HUES64 (cell line): ENCODE measurements at regions not wholly inside any gene's neighbourhood (a gene's known extent, or its start where the extent isn't known, plus 50 kb on each side); places are given as distances from the start of the nearest gene placed in this dataset.
"Not testable (repeated sequence)": the region's sequence is repeated elsewhere in the genome, so short reads cannot be mapped to it uniquely, and the experiment has no call there.

Experiments used
- H3K27ac ChIP-seq: 2 replicates; pipeline ENCODE4 v1.7.0; 2013; ENCODE audit warnings: low read depth, low read length, inconsistent platforms
- H3K27me3 ChIP-seq: 2 replicates; pipeline ENCODE4 v1.6.1; 2013; ENCODE audit warnings: mild to moderate bottlenecking, low read length; ENCODE audit not compliant: insufficient read depth
- H3K36me3 ChIP-seq: 2 replicates; pipeline ENCODE4 v1.6.1; 2013; ENCODE audit warnings: mild to moderate bottlenecking, low read length; ENCODE audit not compliant: insufficient read depth
- H3K4me1 ChIP-seq: 2 replicates; pipeline ENCODE4 v1.6.1; 2013; ENCODE audit warnings: mild to moderate bottlenecking, low read length, moderate library complexity; ENCODE audit not compliant: insufficient read depth
- H3K4me3 ChIP-seq: 2 replicates; pipeline ENCODE4 v1.5.1; 2013; ENCODE audit warnings: mild to moderate bottlenecking, low read length, moderate library complexity
- H3K9ac ChIP-seq: 2 replicates; pipeline ENCODE4 v1.6.1; 2013; ENCODE audit warnings: mild to moderate bottlenecking, low read depth, low read length
- H3K9me3 ChIP-seq: 2 replicates; pipeline ENCODE4 v1.6.1; 2013; ENCODE audit warnings: low read depth, low read length; ENCODE audit not compliant: insufficient read depth
- WGBS: fragments of 150-250, 120-280 bp; methylation state at CpG from one replicate; pipeline ENCODE4 v1.1.7; 2013; ENCODE audit warnings: missing lambda C conversion rate; 5-methylcytosine and 5-hydroxymethylcytosine counted together

GRCh38 chr1:70790232-70790923 is 257.2 kb downstream of the PTGER3 start:
- Histone ChIP-seq H3K27me3 (no peaks in the 10 kb centered on the region), H3K27ac (no peak overlapping the region), H3K4me1 (no peaks in the 10 kb centered on the region), H3K4me3 (no peak overlapping the region), H3K9me3 (no peaks in the 10 kb centered on the region), H3K36me3 (no peaks in the 10 kb centered on the region), H3K9ac (no peak overlapping the region)
- WGBS: 93% methylated on average over 5 of the region's 5 CpGs

GRCh38 chr1:70795064-70795463 is 252.6 kb downstream of the PTGER3 start:
- not testable (repeated sequence) for H3K36me3 ChIP-seq, H3K4me1 ChIP-seq, H3K4me3 ChIP-seq, H3K9me3 ChIP-seq, H3K27ac ChIP-seq, H3K9ac ChIP-seq, H3K27me3 ChIP-seq
- 93% methylated on average over 1 of the region's 1 CpG for WGBS

GRCh38 chr1:70796298-70796697 is 251.3 kb downstream of the PTGER3 start:
- H3K9me3 ChIP-seq, H3K36me3 ChIP-seq: not testable (repeated sequence)
- WGBS: 100% methylated on average over 1 of the region's 1 CpG

GRCh38 chr1:70802625-70803024 is 245.0 kb downstream of the PTGER3 start:
- H3K27me3 ChIP-seq, H3K9ac ChIP-seq, H3K27ac ChIP-seq, H3K36me3 ChIP-seq, H3K4me1 ChIP-seq, H3K4me3 ChIP-seq, H3K9me3 ChIP-seq: not testable (repeated sequence)
- 98% methylated on average over 2 of the region's 2 CpGs for WGBS

More at GRCh38 chr1:70796298-70796697, 251.3 kb downstream of the PTGER3 start:
- not testable (repeated sequence) for H3K4me3 ChIP-seq, H3K4me1 ChIP-seq, H3K27ac ChIP-seq, H3K9ac ChIP-seq, H3K27me3 ChIP-seq

- H3K27me3 ChIP-seq: no peaks in the 10 kb centered on the region
- H3K4me1 ChIP-seq: no peaks in the 10 kb centered on the region
- H3K4me3 ChIP-seq: no peak overlapping the region
- H3K9me3 ChIP-seq: 0 out of 2 replicates have a peak, but pooled peaks cover 4% of the 10 kb centered on the region
- no peaks in the 10 kb centered on the region for H3K36me3 ChIP-seq
- H3K9ac ChIP-seq: no peak overlapping the region
- 97% methylated on average over 6 of the region's 6 CpGs for WGBS
- H3K27ac ChIP-seq: no peak overlapping the region
Measured at GRCh38 chr1:70805641-70806040, 242.0 kb downstream of the PTGER3 start.

GRCh38 chr1:70807088-70807664 is 240.4 kb downstream of the PTGER3 start:
- 0 out of 2 replicates have a peak, but pooled peaks cover 1% of the 10 kb centered on the region for H3K9me3 ChIP-seq
- no peak overlapping the region for H3K27ac ChIP-seq
- 59% methylated on average over 3 of the region's 3 CpGs for WGBS
- no peak overlapping the region for H3K4me3 ChIP-seq
- no peak overlapping the region for H3K9ac ChIP-seq
- H3K27me3 ChIP-seq: no peaks in the 10 kb centered on the region
- no peaks in the 10 kb centered on the region for H3K4me1 ChIP-seq
- no peaks in the 10 kb centered on the region for H3K36me3 ChIP-seq

GRCh38 chr1:70809069-70809468 is 238.5 kb downstream of the PTGER3 start:
- H3K9me3 ChIP-seq: no peaks in the 10 kb centered on the region
- H3K4me3 ChIP-seq: no peak overlapping the region
- H3K27me3 ChIP-seq: no peaks in the 10 kb centered on the region
- no peak overlapping the region for H3K9ac ChIP-seq
- H3K36me3 ChIP-seq: no peaks in the 10 kb centered on the region
- no peak overlapping the region for H3K27ac ChIP-seq
- WGBS: 96% methylated on average over 2 of the region's 2 CpGs
- H3K4me1 ChIP-seq: no peaks in the 10 kb centered on the region

- Histone ChIP-seq H3K4me1 (no peaks in the 10 kb centered on the region), H3K27ac (no peak overlapping the region), H3K36me3 (no peaks in the 10 kb centered on the region), H3K27me3 (no peaks in the 10 kb centered on the region), H3K4me3 (no peak overlapping the region), H3K9me3 (no peaks in the 10 kb centered on the region), H3K9ac (no peak overlapping the region)
- 83% methylated on average over 2 of the region's 2 CpGs for WGBS
Measured at GRCh38 chr1:70811815-70812214, 235.8 kb downstream of the PTGER3 start.

GRCh38 chr1:70812442-70813109 is 235.0 kb downstream of the PTGER3 start:
- H3K4me1 ChIP-seq: no peaks in the 10 kb centered on the region
- no peaks in the 10 kb centered on the region for H3K9me3 ChIP-seq
- H3K36me3 ChIP-seq: no peaks in the 10 kb centered on the region
- no peaks in the 10 kb centered on the region for H3K27me3 ChIP-seq
- 87% methylated on average over 5 of the region's 5 CpGs for WGBS
- H3K9ac ChIP-seq: no peak overlapping the region
- no peak overlapping the region for H3K4me3 ChIP-seq
- no peak overlapping the region for H3K27ac ChIP-seq

- H3K4me3 ChIP-seq: no peak overlapping the region
- WGBS: 97% methylated on average over 1 of the region's 2 CpGs
- H3K27ac ChIP-seq: no peak overlapping the region
Measured at GRCh38 chr1:70818401-70818800, 229.2 kb downstream of the PTGER3 start.

GRCh38 chr1:70819231-70819630 is 228.4 kb downstream of the PTGER3 start:
- Histone ChIP-seq H3K27me3 (no peaks in the 10 kb centered on the region), H3K9ac (no peak overlapping the region), H3K4me3 (no peak overlapping the region), H3K27ac (no peak overlapping the region), H3K9me3 (no peaks in the 10 kb centered on the region), H3K4me1 (no peaks in the 10 kb centered on the region), H3K36me3 (no peaks in the 10 kb centered on the region)
- 100% methylated on average over 2 of the region's 2 CpGs for WGBS

More at GRCh38 chr1:70818401-70818800, 229.2 kb downstream of the PTGER3 start:
- no peaks in the 10 kb centered on the region for H3K27me3 ChIP-seq
- no peaks in the 10 kb centered on the region for H3K9me3 ChIP-seq
- no peak overlapping the region for H3K9ac ChIP-seq
- H3K4me1 ChIP-seq: no peaks in the 10 kb centered on the region
- H3K36me3 ChIP-seq: no peaks in the 10 kb centered on the region
